ENCODE measurements at regions not wholly inside any gene's neighbourhood (a gene's known extent, or its start where the extent isn't known, plus 50 kb on each side); places are given as distances from the start of the nearest gene placed in this dataset.
A peak's percentile ranks its signal among the peaks of the same experiment; 100 is the strongest.

DNA sequence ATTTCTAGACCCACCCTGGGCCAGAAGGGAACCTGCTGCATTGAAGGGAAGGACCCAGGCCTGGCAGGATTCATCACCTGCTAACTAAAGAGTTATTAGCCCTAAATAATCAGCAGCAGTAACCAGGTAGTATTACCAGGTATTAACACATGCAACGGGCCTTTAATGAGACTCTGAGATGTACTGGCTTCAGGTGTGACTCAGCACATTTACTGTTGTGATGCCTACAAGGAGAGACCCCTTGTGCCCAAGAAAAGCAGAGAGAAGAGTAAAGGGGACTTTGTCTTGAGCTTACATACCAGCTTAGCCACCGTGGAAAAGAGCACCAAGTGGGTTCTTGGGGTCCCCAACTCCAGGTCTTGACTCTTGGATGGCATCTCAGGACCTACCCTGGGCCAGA lies 243.1 kb upstream of the SLC39A10 start:
- H3K27ac ChIP-seq (ENCODE audit: low read depth, low read length), result no peak overlapping the region; the same call in 1 of the 2 replicates
- peak overlapping the region; percentile 9; the same call in 1 of the 2 replicates for H3K18ac ChIP-seq (ENCODE audit: extremely low read depth, low read length)
- DNase-seq (ENCODE audit: low read depth in 1 of 2, low spot score in 2 of 2) (no peak), FAIRE-seq (no peak)
- H3K79me1 ChIP-seq (ENCODE audit: low read depth, low read length), result no peaks in the 10 kb centered on the region
- H2BK15ac ChIP-seq (ENCODE audit: low read length), result no peak overlapping the region
- peak overlapping the region; percentile 5; the same call in 1 of the 2 replicates for H2BK5ac ChIP-seq (ENCODE audit: low read depth, low read length)
- no peak overlapping the region for H3K9ac ChIP-seq (replicated peaks in 1 of 4; ENCODE audit: extremely low read depth in 1 of 4, low read depth in 3 of 4, low read length in 3 of 4)
- H3K79me2 ChIP-seq (ENCODE audit: control insufficient read depth in 1 of 2, insufficient read depth in 2 of 2, low read length in 2 of 2), result no peaks in the 10 kb centered on the region
- peak overlapping the region; percentile 57; the same call in 1 of the 2 replicates for H4K8ac ChIP-seq (ENCODE audit: extremely low read depth, insufficient read depth, low read length)
- no peak overlapping the region for H4K91ac ChIP-seq (replicated peaks; ENCODE audit: insufficient read length, low read length)
- no peak overlapping the region; the same call in 1 of the 2 replicates for H2BK12ac ChIP-seq (ENCODE audit: low read depth, low read length)
- no peak overlapping the region for H3K14ac ChIP-seq (ENCODE audit: insufficient read length)
- no peaks in the 10 kb centered on the region for H3K23me2 ChIP-seq (ENCODE audit: low read depth, low read length)
- no peaks in the 10 kb centered on the region for H3K36me3 ChIP-seq (ENCODE audit: control insufficient read depth in 2 of 4, insufficient read depth in 4 of 4, low read length in 3 of 4)
- POLR2A ChIA-PET (ENCODE audit: partially characterized antibody), result no interaction called here
- H4K5ac ChIP-seq (ENCODE audit: insufficient read length, low read depth, low read length), result no peak overlapping the region
- H3K9me3 ChIP-seq (ENCODE audit: insufficient read depth in 2 of 2, low read depth in 1 of 2, low read length in 1 of 2), result no peaks in the 10 kb centered on the region
- H3K23ac ChIP-seq (ENCODE audit: insufficient read length), result no peak overlapping the region
- peaks cover 0 to 5% (median 2%) of the 10 kb centered on the region in 4 experiments; a peak in 2 of 7 replicates for H3K4me1 ChIP-seq (replicated peaks in 1 of 4; ENCODE audit: control insufficient read depth in 3 of 4, insufficient read depth in 4 of 4, low read length in 3 of 4)
- no peak overlapping the region for H3K56ac ChIP-seq (replicated peaks; ENCODE audit: insufficient read length, low read depth, low read length)
- no peak overlapping the region for H3K4me2 ChIP-seq (ENCODE audit: insufficient read depth in 1 of 2, low read depth in 2 of 2, low read length in 2 of 2)
- H4K20me1 ChIP-seq (replicated peaks in 1 of 2; ENCODE audit: control insufficient read depth in 1 of 2, insufficient read depth in 2 of 2, low read length in 2 of 2), result no peaks in the 10 kb centered on the region
- no peak overlapping the region for H3K4me3 ChIP-seq (ENCODE audit: extremely low read depth in 1 of 4, insufficient read depth in 2 of 4, low read depth in 3 of 4, low read length in 4 of 4)
- CTCF ChIA-PET (ENCODE audit: partially characterized antibody), result interaction anchor here (0.9 to 1.3 kb wide), 3 partner anchors 14 to 281 kb away, joined by 3 to 4 read pairs (median 3); no protein-coding TSS in a partner anchor
- WGBS, 2 experiments (ENCODE audit: extremely low coverage in 1 of 2, insufficient coverage in 1 of 2, insufficient read length in 1 of 2, insufficient replicate concordance in 2 of 2, low coverage in 1 of 2, low lambda C conversion rate in 2 of 2, missing lambda C conversion rate in 1 of 2), result 88% methylated on average over 2 of the region's 2 CpGs; no CpG with 5 or more reads in 1 of the 2 experiments
- no peak overlapping the region for H2AK5ac ChIP-seq (ENCODE audit: low read depth, low read length)
- H3K4ac ChIP-seq (replicated peaks; ENCODE audit: insufficient read length, low read depth, low read length), result no peak overlapping the region
- TF ChIP-seq BACH1 (IDR thresholded peaks at IDR 0.05; ENCODE audit: low read length) (peak; percentile 39; the same call in 1 of the 2 replicates), CEBPB (IDR thresholded peaks at IDR 0.05; ENCODE audit: low read depth, low read length) (no peak), MAFK (IDR thresholded peaks at IDR 0.05; ENCODE audit: low read depth, low read length) (peak; percentile 26; the same call in 1 of the 2 replicates)
- 0 out of 2 replicates have a peak overlapping the region, but pooled peaks have one; percentile 96 for H2AFZ ChIP-seq (ENCODE audit: low read length)
- no peak overlapping the region for H2BK120ac ChIP-seq (replicated peaks; ENCODE audit: low read depth, low read length)
- H3K27me3 ChIP-seq (replicated peaks in 1 of 4; ENCODE audit: control insufficient read depth in 3 of 4, extremely low read depth in 1 of 4, insufficient read depth in 3 of 4, low read length in 3 of 4), result no peaks in the 10 kb centered on the region
- no peak overlapping the region for H2BK20ac ChIP-seq (ENCODE audit: low read length)
